Muscle of back (tissue), 3 donors: ENCODE measurements at regions not wholly inside any gene's neighbourhood (a gene's known extent, or its start where the extent isn't known, plus 50 kb on each side); places are given as distances from the start of the nearest gene placed in this dataset.

Source experiments
- DNase-seq, 3 donors: peaks; one replicate each; pipeline versions ENCODE4 v3.0.0 to v3.0.0-alpha.2; 2013

- peak in 1 of 3 donors; percentile 31 for DNase-seq
Measured at GRCh38 chr6:37556881-37557644, 57.4 kb upstream of the CCDC167 start.

GRCh38 chr6:37555040-37555781 lies 55.5 kb upstream of the CCDC167 start:
- DNase-seq: no peak

DNA sequence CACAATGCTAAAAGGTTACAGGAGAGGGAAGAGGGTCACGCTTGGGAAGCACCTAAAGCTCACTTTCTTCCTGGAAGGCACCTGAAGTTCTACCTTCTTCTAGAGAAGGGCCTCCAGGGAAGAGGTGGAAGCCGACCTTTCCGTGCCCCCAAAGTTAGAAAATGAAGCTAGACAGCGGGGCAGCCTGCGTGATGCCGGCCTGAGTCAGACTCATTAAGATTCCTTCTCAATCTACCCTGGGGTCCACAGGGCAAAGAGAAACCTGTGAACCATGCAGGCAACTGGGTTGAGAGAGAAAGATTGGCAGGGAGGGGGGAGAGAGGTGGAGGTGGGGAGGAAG lies 54.8 kb upstream of the CCDC167 start:
- DNase-seq: peak in 1 of 3 donors; percentile 33

GRCh38 chr6:37552267-37552666 lies 52.6 kb upstream of the CCDC167 start:
- DNase-seq: no peak

DNA sequence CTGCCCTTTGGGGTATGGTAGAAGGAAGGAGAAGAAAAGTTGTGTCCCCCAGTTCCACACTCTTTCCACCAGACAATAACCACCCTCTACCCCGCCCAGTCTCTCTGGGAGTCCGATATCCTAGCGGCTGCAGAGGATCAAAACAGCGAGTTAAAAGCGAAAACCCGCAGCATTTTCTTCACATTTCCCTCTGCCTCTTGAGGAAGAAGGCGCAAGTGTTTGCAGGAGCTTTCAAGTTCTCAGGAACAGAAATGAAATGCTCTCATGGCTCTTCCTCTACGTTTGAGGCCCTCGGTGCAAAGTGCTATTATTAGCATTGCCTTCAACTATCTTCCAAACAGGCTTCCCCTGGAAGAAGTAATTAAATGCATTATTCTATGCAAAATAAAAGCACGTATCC lies 52.2 kb upstream of the CCDC167 start:
- DNase-seq: no peak

- DNase-seq: no peak
Measured at GRCh38 chr6:37551446-37551845, 51.8 kb upstream of the CCDC167 start.

- no peak for DNase-seq
Measured at GRCh38 chr6:37551002-37551401, 51.3 kb upstream of the CCDC167 start.

DNA sequence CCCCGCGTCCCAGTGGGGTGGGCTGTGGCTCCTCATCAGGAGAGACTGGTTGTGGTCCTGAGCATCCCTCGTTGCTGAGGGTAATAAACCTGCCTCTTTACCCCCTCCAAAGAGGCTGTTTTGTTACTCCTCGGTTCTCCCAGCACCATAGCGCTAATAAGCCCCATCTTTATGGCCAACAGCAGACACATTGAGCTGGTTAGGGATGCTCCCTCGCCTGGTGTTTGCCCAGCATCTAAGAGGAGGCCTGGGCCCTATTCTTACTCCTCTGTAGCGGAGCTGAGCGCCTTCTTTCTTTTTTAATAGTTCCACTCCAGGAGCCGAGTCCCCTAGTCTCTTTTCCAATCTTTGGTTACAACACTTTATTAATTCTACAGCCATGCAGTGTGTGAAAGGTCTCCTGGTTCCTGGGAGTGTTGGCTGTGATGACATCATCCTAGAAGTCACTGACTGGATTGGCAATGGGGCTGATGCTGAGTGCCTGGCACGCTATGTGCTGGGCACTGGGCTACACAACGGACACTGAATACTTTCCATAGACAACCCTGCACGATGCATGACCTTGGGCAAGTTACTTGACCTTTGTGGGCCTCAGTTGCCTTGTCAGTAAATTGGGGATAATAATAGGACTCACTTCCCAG lies 50.6 kb upstream of the CCDC167 start:
- no peak for DNase-seq

DNA sequence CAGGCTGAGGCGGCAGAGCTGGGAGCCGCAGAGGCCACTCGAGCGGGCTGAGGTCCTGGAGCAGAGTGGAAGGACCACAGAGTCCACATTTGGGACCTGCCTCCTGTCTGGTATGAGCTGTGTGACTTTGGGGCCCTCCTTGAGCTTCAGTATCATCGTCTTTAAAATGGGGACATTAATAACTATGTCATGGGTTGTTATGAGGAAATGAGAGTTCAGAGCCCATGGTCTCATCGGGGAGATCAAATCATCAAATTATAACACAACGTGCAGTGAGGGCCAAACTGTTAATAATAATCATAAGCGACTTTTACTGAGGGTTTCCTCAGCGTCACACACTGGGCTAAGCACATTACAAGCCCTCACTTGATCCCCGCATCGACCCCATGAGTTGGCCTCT lies 49.9 kb upstream of the CCDC167 start:
- DNase-seq: no peak
